T-helper 2 cell treated with Interferon-gamma antibody and Interleukin-4, amounts not matched to agents 100 ng/mL and 5 ng/mL, for 36 hours (primary cell): ENCODE measurements at regions not wholly inside any gene's neighbourhood (a gene's known extent, or its start where the extent isn't known, plus 50 kb on each side); places are given as distances from the start of the nearest gene placed in this dataset.

ENCODE experiments used
- intact Hi-C: fragments of 100-400 bp; cut with micrococcal nuclease; formaldehyde crosslinking; loops from one replicate; pipeline ENCODE4 v1.15.1; 2023

- intact Hi-C loops: no loop called here
Measured at GRCh38 chr6:71513036-71513435, 224.4 kb downstream of the OGFRL1 start.

DNA sequence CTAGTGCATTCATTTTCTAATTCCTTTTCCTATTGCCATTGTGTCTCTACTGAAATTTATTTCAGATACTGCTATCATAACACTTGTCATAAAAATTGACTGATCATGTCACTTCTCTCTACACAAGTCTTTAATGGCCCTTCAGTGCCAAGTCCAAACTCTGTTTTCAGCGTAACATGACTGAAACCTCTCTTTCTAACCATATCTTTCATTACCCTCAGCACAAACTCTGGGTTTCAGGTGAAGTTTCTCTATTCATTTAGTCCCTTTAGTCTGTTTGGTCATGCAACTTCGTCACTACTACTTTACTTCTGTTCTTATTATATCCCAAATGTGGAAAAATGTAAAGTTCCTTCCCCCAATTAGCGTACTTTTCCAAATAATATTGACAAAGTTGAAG lies 234.9 kb downstream of the OGFRL1 start:
- intact Hi-C loops: no loop called here

DNA sequence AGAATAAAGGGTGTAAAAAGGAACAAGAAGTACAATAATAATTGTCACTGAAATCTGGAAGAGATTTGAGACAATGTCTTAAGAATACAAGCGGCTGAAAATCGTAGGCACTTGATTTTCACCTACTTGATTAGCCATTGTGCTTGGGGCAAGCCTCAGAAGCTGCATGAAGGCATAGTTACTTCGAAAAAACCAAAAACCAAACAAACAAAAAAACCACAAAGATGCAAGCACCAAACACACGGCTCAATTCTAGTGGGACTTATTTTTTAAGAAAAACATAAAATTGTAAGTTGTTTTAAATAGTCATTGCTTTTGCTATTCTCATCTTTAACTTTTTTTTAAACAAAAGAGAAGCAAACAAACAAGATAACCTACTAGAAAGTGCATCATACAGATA lies 235.6 kb downstream of the OGFRL1 start:
- intact Hi-C loops: no loop called here

- intact Hi-C loops: no loop called here
Measured at GRCh38 chr6:71527886-71528285, 239.3 kb downstream of the OGFRL1 start.

DNA sequence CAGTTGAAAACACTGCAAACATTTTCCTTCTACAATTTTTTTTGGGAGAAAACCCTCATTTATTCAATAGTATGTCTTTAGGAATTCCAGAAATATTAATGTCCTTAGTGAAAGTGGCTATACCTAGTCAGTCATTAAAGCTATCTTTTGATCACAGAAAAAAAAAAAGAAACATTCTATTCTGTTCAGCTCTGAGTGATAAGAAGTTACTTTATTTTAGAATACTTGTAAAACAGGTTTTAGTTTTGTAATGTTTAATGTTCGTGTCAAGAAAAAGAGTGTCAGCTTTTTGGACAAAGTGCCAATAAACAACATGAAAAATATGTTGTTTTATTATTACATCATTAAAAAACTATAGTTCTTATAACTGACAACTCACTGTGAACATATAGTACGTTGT lies 240.4 kb downstream of the OGFRL1 start:
- intact Hi-C loops: no loop called here

DNA sequence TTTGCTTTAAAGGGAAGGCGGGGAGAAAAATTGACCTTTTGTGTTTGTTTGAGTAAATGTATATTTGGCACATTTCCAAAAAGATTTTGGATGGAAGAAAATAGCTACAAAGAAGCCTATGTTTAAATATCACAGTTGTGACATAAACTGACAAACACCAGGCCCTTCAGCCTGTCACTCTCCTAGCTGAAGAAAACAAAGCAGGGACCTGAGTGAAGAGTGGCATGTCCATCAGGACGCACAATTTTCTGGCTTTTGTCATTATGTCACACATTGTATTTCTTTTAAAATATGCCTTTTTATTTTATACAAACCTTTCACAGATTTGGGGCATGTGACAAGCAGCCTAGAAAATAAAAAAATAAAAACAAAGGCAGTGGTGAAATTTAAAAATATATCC lies 241.2 kb downstream of the OGFRL1 start:
- intact Hi-C loops: no loop called here

DNA sequence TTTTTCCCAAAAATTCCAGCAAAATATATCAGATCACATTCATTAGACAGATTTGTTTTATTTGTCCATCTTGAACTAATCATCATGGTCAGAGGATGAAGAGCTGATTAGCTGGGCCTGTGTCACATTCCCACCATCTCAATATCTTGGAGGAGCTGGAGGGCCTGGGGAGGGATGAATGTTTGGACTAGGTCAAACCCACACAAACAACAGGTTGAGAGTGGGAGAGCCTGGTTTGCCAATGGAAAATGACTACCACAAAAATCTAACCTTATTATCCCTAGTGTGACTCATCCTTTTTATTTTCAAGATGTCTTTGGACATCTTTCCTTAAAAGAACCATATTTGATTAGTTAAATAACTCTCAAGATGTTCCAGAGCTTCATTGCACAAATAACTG lies 242.4 kb downstream of the OGFRL1 start:
- intact Hi-C loops: no loop called here

DNA sequence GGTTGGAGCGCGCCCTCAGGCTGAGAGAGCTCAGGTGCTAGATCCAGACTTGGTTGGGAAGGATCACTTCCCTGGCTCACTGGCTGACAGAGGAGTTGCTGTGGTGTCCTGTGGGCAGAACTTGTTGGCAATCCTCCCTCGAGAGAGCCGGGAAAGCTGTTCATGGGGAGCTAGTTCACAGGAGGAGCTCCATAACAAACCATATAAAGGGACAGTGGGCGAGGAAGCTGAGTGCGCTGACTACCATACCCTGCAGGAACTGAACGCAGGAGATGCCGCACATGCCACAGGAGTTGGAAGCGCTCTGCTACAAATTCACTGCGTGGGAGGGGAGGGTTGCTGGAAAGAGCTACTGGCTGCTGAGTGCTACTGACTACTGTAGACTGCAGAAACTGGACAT lies 243.2 kb downstream of the OGFRL1 start:
- intact Hi-C loops: no loop called here

DNA sequence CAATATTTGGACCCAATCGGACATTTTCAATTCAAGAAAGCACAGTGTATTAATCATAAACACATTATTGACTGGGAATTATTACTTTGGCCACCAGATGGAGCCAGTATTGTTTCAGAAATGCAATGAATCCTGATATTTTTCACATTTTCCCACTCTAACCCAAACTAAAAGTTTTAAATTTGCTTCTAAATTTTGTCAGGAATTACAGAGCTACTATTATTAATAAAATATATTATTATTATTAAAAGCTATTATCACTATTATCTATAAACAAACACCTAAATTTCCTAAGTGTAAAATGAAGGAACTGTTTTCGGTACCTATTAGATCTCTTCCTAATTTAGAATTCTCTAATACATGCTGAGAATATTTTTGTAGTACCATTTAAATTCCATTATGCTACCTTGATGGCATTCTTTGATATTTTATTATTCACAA lies 245.3 kb downstream of the OGFRL1 start:
- intact Hi-C loops: loop anchor here (1.0 kb wide), 1 partner anchor 551 kb away; no protein-coding TSS in a partner anchor

- intact Hi-C loops: no loop called here
Measured at GRCh38 chr6:71534921-71535320, 246.3 kb downstream of the OGFRL1 start.

DNA sequence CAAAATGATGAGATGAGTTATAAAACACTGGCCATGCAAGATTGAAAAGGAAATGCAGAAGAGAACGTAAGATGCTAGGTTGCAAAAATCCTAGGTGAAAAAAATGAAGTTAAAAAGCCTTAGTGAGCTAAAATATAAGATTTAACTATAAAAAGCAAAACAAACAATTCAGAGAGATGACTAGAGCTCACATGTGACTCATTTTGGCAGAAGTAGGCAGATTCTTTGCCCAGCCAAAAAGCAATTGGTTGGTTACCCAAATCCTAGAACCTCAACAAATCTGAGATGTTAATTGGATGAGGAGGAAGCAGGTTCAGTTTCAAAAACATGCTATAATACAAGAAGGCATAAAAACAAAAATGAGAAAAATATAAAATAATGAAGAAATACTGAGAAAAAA lies 249.1 kb downstream of the OGFRL1 start:
- intact Hi-C loops: no loop called here

- intact Hi-C loops: no loop called here
Measured at GRCh38 chr6:71544028-71544427, 255.4 kb downstream of the OGFRL1 start.

- intact Hi-C loops: no loop called here
Measured at GRCh38 chr6:71544906-71545305, 256.3 kb downstream of the OGFRL1 start.

- intact Hi-C loops: no loop called here
Measured at GRCh38 chr6:71545905-71546304, 257.3 kb downstream of the OGFRL1 start.

GRCh38 chr6:71551798-71552197 lies 263.2 kb downstream of the OGFRL1 start:
- intact Hi-C loops: no loop called here

DNA sequence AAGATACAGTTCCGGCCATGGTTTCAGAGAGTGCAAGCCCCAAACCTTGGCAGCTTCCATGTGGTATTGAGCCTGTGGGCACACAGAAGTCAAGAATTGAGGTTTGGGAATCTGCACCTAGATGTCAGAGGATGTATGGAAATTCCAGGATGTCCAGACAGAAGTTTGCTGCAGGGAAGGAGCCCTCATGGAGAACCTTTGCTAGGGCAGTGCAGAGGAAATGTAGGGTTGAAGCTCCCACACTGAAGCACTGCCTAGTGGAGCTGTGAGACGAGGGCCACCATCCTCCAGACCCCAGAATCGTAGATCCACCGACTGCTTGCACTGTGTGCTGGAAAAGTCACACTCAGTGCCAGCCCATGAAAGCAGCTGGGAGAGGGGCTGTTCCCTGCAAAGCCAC lies 267.5 kb downstream of the OGFRL1 start:
- intact Hi-C loops: no loop called here

DNA sequence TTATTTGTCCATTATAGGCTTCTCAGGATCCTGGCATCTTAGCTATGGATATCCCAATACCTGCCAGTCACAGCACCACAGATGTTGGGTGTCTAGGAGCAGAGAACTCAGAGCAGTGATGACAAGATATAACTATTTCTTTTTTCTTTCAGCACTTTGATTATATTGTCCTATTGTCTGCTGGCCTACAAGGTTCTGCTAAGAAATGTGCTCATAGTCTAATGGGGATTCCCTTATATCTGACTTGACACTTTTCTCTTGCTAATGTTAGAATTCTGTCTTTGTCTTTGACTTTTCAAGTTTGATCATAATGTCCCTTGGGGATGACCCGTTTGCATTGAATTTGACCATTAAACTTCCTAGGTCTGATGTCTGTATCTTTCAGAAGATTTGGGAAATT lies 270.4 kb downstream of the OGFRL1 start:
- intact Hi-C loops: no loop called here

GRCh38 chr6:71567562-71567961 lies 279.0 kb downstream of the OGFRL1 start:
- intact Hi-C loops: no loop called here

- intact Hi-C loops: loop anchor here (10.0 kb wide), 1 partner anchor 757 kb away; no protein-coding TSS in a partner anchor
Measured at GRCh38 chr6:71577766-71578165, 289.2 kb downstream of the OGFRL1 start.

DNA sequence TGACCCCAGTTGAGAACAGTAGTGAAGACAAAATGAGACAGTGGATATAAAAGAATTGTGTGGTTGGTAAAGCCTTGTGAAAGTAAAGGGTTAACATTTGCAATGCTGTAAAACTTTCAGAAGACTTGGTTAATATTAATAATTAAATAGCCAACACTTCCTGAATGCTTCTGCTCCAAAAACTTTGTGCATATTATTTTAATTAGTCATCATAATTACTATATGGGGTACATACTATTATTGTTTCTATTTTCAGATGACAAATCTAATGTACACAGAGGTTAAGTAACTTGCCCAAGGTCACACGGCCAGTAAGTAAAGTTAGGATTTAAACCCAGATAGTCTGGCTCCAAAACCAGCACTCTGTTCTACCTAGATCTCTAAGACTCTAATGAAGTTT lies 291.3 kb downstream of the OGFRL1 start:
- intact Hi-C loops: loop anchor here (10.0 kb wide), 1 partner anchor 755 kb away; no protein-coding TSS in a partner anchor

DNA sequence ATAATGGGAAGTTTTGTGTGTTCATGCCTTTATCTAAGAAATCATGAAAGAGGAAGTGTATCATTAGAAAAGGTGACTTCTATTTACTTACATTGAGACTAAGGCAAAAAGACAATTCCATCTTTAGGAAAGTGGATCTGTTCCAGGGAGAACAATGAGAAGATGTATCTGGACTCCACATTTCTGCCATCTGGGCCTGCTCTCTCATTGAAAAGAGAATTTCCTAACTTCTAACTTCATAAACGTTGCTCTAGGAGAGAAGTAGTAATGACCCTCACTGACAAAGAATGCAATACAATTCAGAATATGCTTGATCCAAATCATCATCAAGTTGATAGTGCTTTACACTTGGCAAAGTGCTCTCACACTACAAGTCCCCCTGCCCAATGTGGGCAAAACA lies 294.2 kb downstream of the OGFRL1 start:
- intact Hi-C loops: no loop called here

DNA sequence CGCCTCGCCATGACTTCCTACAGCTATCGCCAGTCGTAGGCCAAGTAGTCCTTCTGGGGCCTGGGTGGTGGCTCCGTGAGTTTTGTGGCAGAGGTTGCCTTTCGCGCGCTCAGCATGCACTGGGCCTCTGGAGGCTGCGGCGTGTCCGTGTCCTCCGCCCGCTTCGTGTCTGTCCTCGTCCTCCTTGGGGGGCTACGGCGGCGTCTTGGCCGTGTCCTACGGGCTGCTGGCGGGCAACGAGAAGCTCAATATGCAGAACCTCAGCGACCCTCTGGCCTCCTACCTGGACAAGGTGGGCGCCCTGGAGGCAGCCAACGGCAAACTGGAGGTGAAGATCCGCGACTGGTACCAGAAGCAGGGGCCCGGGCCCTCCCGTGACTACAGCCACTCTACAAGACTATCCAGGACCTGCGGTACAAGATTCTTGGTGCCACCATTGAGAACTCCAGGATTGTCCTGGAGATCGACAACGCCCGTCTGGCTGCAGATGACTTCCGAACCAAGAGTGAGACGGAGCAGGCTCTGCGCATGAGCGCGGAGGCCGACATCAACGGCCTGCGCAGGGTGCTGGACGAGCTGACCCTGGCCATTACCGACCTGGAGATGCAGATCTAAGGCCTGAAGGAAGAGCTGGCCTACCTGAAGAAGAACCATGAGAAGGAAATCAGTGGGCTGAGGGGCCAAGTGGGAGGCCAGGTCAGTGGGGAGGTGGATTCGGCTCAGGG lies 296.3 kb downstream of the OGFRL1 start:
- intact Hi-C loops: no loop called here

DNA sequence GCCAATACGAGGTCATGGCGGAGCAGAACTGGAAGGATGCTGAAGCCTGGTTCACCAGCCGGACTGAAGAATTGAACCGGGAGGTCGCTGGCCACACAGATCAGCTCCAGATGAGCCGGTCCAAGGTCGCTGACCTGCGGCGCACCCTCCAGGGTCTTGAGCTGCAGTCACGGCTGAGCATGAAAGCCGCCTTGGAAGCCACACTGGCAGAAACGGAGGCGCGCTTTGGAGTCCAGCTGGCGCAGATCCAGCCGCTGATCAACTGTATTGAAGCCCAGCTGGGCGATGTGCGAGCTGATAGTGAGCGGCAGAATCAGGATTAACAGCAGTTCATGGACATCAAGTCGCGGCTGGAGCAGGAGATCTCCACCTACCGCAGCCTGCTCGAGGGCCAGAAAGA lies 296.9 kb downstream of the OGFRL1 start:
- intact Hi-C loops: no loop called here

DNA sequence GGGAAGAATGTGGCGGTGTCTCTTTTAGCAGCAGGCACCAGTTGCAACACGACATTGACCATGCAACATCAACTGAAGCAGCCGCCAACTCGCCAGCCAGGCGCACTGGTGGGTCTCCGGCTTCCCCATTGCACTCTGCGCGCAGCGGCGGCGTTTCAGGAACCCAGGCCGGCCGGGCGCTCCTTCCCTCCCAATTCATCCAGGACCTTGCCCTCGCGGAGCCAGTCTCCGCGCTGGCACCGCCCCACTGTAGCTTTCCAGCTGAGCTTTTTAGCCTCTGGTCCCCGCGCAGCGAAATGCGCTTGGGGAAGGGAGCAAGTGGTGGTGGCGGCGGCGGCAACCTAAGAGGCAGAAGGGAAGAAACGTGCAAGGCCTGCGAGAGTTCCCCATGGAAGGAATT lies 297.9 kb upstream of the RIMS1 start:
- intact Hi-C loops: no loop called here
